Urothelium cell line (cell line): ENCODE measurements at regions not wholly inside any gene's neighbourhood (a gene's known extent, or its start where the extent isn't known, plus 50 kb on each side); places are given as distances from the start of the nearest gene placed in this dataset.

Source experiments
- DNase-seq: peaks from one replicate; pipeline ENCODE4 v3.0.0; 2011; ENCODE audit warnings: low spot score, mixed read lengths
- FAIRE-seq: peaks from 2 replicates; lab custom pipeline; 2011; peaks lifted over from hg19 to GRCh38; lab: Jason Lieb, UNC

DNA sequence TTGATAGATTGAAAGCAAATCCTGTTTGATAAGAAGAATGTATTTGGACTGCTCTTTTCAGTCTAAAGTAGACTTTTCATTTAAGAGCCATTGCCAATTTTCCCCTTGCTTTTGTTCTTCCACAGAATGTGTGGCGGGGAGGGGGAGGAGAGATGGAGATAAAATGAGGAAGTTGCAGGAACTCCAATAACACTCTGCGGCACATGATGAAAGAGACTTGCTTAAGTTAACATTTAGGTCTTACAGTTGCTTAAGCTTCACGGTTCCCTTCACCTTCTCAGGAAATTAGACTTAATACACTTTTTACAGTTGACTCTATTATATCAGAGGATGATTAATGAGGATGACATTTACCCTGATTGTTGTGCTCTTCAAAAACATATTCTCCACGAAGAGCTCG lies 537.3 kb downstream of the TMTC2 start:
- FAIRE-seq (no peak), DNase-seq (no peak)

DNA sequence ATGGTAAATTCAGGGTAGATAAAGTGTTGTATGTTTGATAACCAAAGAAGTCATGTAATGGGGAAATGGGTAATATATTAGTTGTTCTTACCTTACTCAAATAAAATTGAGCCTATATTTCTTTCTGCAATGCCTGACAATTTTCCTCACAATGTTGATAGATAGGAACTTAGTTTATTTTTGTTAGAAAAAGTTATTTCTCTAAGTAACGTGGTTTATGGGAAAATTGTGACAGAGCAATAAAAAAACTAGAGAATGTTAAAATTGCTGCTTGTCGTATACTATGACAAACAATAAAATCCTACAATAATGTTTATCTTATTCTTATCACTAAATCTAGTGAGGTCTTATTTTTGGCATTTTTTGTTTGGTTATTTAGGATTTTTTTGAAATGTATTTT lies 534.1 kb downstream of the TMTC2 start:
- no peak for FAIRE-seq
- DNase-seq = no peak

DNA sequence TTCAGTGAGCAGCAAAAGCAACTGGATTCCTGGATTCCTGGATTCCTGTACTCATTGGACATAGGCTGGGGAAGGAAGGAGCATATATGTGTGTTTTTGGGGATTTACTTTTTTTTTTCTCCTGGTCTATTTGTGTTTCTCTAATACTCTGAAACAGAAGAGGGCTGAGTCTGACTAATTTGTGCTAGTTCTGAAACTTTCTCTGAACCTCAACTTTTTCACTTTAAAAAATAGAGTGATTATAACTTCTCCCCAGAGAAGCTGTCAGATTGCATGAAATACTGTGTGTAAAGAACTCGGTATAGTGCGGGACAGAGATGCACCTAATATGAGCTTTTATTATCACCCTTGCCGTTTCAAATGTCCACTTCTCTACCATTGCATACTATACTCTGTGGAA lies 529.5 kb downstream of the TMTC2 start:
- no peak for FAIRE-seq
- DNase-seq = no peak

DNA sequence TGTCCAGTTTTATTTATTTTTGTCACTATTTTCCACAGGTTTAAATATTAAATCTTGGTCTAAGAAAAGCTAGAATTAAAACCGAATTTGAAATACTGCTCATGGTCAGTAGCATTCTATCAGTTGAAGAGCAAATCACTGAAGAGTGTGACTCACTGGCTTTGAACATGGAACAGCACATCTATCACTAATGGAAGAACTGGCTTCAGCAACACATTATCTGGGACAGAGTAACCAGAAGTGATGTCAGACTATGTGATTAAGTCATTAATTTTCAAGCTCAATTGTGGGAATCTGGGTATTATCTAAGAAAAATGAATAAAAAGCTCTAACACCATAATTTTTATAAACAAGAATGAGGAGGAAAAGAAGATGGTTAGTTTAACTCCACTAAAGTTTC lies 527.5 kb downstream of the TMTC2 start:
- no peak for DNase-seq
- FAIRE-seq = no peak

DNA sequence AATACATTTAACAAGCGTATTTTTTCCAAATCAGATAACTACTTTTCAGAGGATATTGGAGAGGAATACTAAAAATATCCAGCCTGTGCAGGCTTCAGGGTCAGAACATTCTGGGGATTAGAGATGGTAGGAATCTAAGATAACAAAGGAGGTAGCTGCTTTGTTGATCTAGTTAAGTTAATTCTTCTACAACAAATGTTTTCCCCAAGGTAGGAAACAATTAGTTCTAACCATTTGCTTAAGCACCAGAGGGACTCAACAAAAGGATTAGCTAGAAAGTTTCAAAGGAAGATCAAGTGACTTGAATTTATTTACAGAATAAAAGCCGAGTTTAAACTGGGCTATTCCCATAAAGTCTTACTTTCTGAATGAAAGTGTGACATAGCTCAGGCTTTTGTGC lies 524.2 kb downstream of the TMTC2 start:
- FAIRE-seq = no peak

DNA sequence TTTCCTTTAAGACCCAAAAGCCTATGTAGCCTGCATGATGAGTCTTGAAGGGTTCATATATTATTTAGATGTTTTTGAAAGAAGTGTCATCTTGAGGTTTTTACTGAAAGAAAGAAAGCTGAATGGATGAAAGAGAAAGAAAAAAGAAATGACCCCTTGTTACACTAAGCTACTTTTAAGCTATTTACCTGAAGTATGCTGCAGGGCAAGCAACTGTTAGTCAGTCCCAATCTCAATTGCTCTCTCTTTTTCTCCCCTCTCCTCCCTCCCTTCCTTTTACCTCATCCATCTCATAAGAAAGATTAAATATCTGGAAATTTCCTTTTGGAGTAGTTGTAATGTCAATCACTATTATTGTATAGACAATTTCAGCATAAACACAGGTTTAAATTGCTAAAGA lies 512.4 kb downstream of the TMTC2 start:
- DNase-seq (no peak), FAIRE-seq (no peak)

More for the DNA sequence above, 524.2 kb downstream of the TMTC2 start:
- DNase-seq = no peak

DNA sequence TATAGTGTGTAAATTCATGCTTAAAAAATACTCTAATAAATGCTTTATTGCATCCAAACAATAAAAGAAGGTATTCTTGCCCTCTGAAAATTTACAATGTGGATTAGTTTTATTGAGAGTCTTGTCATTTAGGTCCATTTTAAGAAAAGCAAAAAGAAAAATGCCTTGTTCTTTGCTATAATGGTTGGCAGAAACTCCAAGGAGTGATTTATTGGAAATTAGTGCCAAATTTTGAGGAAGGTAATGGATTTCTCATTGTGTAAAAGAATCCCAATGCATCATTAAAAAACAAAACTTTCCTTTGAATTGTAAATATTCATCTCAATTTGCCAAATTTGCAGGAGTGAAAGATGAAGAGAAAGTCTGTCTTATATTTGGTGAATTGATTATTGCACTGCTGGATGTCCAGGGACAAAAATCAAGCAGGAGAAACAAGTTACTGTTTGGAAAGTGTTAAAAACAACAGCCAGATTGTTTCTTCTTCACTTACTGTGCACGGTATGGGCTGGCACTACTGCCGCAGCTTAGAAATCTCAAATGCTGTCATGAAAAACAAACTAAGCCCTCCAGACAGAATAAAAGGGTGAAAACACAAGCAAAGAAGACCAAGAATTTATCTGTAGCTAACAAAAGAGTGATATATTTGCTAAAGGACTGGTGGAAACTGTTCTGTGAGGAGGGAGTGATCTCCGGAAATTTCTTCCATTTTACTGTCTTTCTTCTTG lies 511.7 kb downstream of the TMTC2 start:
- FAIRE-seq (no peak), DNase-seq (no peak)

DNA sequence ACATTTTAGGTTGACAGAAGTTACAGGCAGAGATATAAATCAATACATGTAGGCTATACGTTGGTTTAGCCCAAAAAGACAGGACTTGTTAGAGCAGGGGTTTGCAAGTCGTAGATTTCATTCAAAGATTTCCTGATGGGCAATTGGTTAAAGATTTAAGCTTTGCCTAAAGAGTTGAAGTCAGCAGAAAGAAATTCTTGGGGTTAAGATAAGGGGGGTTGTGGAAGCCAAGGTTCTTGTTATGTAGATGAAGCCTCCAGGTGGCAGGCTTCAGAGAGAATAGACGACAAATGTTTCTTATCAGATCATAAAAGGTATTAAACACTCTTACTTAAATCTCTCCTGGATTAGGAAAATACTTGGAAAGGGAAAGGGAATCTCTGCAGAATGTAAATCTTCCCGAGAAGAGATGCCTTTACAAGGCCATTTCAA lies 510.8 kb downstream of the TMTC2 start:
- FAIRE-seq (no peak), DNase-seq (no peak)

DNA sequence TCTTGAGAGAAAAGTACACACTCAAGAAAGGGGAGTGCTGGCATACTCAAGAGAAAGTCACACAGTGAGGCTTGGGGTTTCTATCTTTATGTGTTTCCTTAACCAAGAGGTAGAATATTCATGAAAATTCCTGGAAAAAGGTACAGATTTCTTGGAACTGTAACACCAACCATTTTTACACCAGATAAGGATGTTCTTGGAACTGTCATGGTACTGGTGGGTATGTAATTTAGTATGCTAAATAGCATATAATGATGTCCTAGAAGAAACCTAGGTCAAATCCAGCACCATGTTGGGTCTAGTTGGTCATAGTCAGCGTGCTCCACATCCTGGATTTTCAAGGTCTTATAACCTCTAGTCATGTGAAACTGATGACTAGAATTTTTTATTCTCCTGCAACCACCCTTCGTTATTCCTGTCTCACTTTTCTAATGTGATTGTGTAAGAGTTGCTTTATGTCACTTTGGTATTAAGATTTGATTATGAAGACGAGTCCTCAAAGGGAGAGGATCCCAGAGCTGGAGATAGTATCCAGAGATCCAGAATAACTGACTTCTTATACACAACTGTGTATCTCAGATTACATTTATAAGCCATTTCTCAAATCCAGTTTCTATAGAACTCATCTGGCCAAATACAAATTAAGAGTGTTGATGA lies 510.1 kb downstream of the TMTC2 start:
- DNase-seq (no peak), FAIRE-seq (no peak)

DNA sequence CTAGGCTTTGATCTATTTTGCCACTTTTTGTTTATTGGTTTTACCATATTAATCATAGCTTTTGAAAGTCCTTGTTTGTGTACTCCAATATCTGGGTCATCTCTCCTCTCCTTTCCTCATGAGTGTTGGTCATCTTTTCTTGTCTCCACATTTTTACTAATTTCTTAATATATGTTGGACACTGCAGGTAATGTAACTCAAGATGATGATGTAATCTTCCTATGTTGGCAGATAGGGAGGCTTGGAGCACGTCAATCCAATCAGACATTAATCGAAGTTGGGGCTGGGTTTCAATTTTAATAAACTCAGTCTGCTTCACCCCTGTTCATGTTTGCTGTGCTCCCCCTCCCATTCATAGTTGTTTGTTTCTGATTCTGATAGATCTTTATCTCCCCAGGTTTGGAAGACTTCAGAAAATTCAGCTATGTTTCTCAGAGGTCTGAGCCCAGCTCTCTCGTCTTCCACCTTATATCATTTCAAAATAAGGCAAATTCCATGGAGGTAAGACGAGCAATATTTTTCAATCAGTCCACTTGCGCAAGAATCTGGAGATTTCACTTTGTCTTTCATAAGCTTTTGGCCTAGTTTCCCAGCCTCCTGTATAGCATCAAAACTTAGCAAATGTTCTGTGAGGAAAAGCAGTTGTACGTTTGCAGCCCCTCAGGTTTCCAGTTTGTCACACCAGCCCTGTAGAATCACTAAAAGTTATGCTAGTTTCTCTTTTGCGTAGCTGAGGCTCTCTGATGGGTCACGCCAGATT lies 504.1 kb downstream of the TMTC2 start:
- DNase-seq (no peak), FAIRE-seq (no peak)

DNA sequence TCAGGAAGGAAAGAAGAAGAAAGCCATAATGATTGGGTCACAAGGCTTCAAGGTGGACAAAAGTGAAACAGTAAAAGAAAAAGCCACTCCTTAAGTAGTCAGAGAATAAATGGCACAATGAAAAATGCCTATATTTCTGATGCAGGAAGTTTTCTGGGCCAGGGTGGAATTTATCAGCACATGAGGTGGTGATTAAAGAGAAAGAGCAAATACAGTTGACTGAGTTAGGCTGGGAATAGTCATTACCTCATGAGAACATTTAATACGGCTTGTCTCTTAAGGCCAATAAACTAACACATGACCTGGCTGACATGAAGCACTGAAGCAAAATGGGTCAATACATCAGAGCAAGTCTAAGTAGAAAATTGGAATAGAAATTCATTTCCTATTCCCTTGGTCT lies 499.7 kb downstream of the TMTC2 start:
- DNase-seq (no peak), FAIRE-seq (no peak)

DNA sequence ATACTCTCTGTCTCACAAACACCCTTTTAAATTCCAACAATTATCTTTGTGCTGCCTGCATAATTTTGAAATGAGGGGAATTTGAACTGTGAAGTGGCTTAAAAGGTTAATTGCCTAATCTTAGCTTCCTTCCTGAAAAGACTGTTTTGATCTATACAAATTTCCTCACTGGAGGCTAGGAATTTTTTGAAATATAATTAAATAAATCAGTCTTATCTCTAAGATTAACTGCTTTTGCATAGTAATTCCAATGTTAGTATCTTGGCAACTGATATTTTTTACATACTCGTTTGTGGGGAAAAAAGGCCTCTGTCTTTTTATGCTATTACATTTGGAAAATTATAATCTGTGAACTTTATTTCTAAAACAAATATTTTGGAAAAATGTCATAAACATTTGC lies 498.5 kb downstream of the TMTC2 start:
- no peak for FAIRE-seq
- no peak for DNase-seq
